GM12878 (cell line): ENCODE measurements at regions not wholly inside any gene's neighbourhood (a gene's known extent, or its start where the extent isn't known, plus 50 kb on each side); places are given as distances from the start of the nearest gene placed in this dataset.

Experiments
- ATAC-seq: fragments of 200-7000 bp; cut with Tn5 transposase; 3 replicates; pipeline ENCODE4 v1.9.1; 2020; ENCODE audit warnings: mild to moderate bottlenecking, moderate library complexity
- BruUV-seq: library from RNA; stranded (reverse); fragments of 400-500 nt; replicated peaks from 2 replicates; lab custom pipeline; 2021; lab: Mats Ljungman, UMichigan
- CTCF ChIA-PET: fragments of 300-600 bp; sonication (Branson Sonifier 250); formaldehyde crosslinking; extraction: SDS; loops from one replicate; lab custom pipeline; 2021; ENCODE audit warnings: inconsistent platforms; lab: Yijun Ruan, JAX
- POLR2A ChIA-PET: fragments of 350-600 bp; formaldehyde crosslinking; extraction: SDS; loops from one replicate; lab custom pipeline; 2021; ENCODE audit warnings: inconsistent platforms; lab: Charles Lee
- RAD21 ChIA-PET: fragments of 300-600 bp; sonication (Branson Sonifier 250); formaldehyde crosslinking; loops from one replicate; lab custom pipeline; 2023; ENCODE audit warnings: antibody characterized with exemption; ENCODE audit not compliant: unreplicated experiment; lab: Charles Lee
- SMC1A ChIA-PET: fragments of 300-600 bp; sonication (Branson Sonifier 250); formaldehyde crosslinking; loops from one replicate; lab custom pipeline; 2023; ENCODE audit not compliant: unreplicated experiment, uncharacterized antibody; lab: Charles Lee
- DNase-seq: peaks from one replicate; pipeline ENCODE4 v3.0.0-alpha.2; 2011; ENCODE audit warnings: low read depth, low spot score
- FAIRE-seq: peaks from 3 replicates; lab custom pipeline; 2011; peaks lifted over from hg19 to GRCh38; lab: Jason Lieb, UNC
- H2AFZ ChIP-seq: 2 replicates; pipeline ENCODE4 v1.6.0; 2011; ENCODE audit warnings: low read depth, low read length, control low read depth; ENCODE audit not compliant: control insufficient read depth
- H3K27ac ChIP-seq: 2 replicates; pipeline ENCODE4 v1.5.1; 2011; ENCODE audit warnings: control low read depth; ENCODE audit not compliant: control insufficient read depth, insufficient read depth
- H3K27me3 ChIP-seq, 2 experiments: replicated peaks in 1 of 2; 2 replicates each; pipeline versions ENCODE4 v1.6.0 to v1.6.1; 2011; ENCODE audit warnings: low read length in 1 of 2; ENCODE audit not compliant: control insufficient read depth in 2 of 2, insufficient read depth in 2 of 2
- H3K36me3 ChIP-seq, 2 experiments: 2 replicates each; pipeline ENCODE4 v1.5.1; 2011; ENCODE audit warnings: low read length in 1 of 2; ENCODE audit not compliant: control insufficient read depth in 2 of 2, insufficient read depth in 2 of 2
- H3K4me1 ChIP-seq: 2 replicates; pipeline ENCODE4 v1.6.1; 2011; ENCODE audit warnings: mild to moderate bottlenecking, low read length, moderate library complexity, mixed read lengths; ENCODE audit not compliant: control insufficient read depth, insufficient read depth
- H3K4me2 ChIP-seq: 2 replicates; pipeline ENCODE4 v1.6.0; 2011; ENCODE audit warnings: control low read depth; ENCODE audit not compliant: control insufficient read depth, insufficient read depth
- H3K4me3 ChIP-seq: fragments of 200-600 bp; sonication (generic); 2 replicates; pipeline ENCODE4 v1.5.1; 2016
- H3K79me2 ChIP-seq: 2 replicates; pipeline ENCODE4 v1.6.0; 2011; ENCODE audit warnings: low read length; ENCODE audit not compliant: control insufficient read depth, insufficient read depth
- H3K9ac ChIP-seq: 2 replicates; pipeline ENCODE4 v1.8.0; 2011; ENCODE audit warnings: low read length, control low read depth, mixed read lengths; ENCODE audit not compliant: control insufficient read depth, insufficient read depth
- H3K9me3 ChIP-seq: replicated peaks from 3 replicates; pipeline ENCODE4 v1.5.1; 2011; ENCODE audit warnings: mild to moderate bottlenecking, low read length; ENCODE audit not compliant: control insufficient read depth, insufficient read depth
- H4K20me1 ChIP-seq: 2 replicates; pipeline ENCODE4 v1.6.0; 2011; ENCODE audit not compliant: control insufficient read depth, insufficient read depth
- CBFB ChIP-seq: IDR thresholded peaks from 2 replicates; pipeline ENCODE4 v1.6.1; 2016; ENCODE audit warnings: antibody characterized with exemption, low read depth
- CREB1 ChIP-seq: IDR thresholded peaks from 2 replicates; pipeline ENCODE4 v1.6.1; 2012; ENCODE audit warnings: low read depth, mild to moderate bottlenecking, inconsistent platforms
- IRF4 ChIP-seq: IDR thresholded peaks from 2 replicates; pipeline ENCODE4 v1.6.1; 2011; ENCODE audit warnings: low read depth, low read length
- KLF5 ChIP-seq: fragments of 450-650 bp; IDR thresholded peaks from 2 replicates; pipeline ENCODE4 v1.6.1; 2014; ENCODE audit warnings: mild to moderate bottlenecking; ENCODE audit not compliant: partially characterized antibody
- MEF2B ChIP-seq: fragments of 450-650 bp; IDR thresholded peaks from 2 replicates; pipeline ENCODE4 v1.6.1; 2018; ENCODE audit warnings: mild to moderate bottlenecking, moderate library complexity; ENCODE audit not compliant: partially characterized antibody, poor library complexity, severe bottlenecking
- MXI1 ChIP-seq: fragments of 150-350 bp; IDR thresholded peaks from 2 replicates; pipeline ENCODE4 v1.6.1; 2011; ENCODE audit warnings: low read depth, mild to moderate bottlenecking, inconsistent platforms, low read length, improper control_type of control experiment
- NFYB ChIP-seq: IDR thresholded peaks from 2 replicates; pipeline ENCODE4 v1.6.1; 2011; ENCODE audit warnings: low read depth, mild to moderate bottlenecking, low read length, improper control_type of control experiment, moderate library complexity; ENCODE audit not compliant: insufficient read depth
- PKNOX1 ChIP-seq: fragments of 450-650 bp; IDR thresholded peaks from 2 replicates; pipeline ENCODE4 v1.6.1; 2016; ENCODE audit warnings: mild to moderate bottlenecking
- SKIL ChIP-seq: fragments of 450-650 bp; IDR thresholded peaks from 2 replicates; pipeline ENCODE4 v1.6.1; 2017; ENCODE audit warnings: mild to moderate bottlenecking, low read depth, inconsistent platforms; ENCODE audit not compliant: poor library complexity, severe bottlenecking
- TBL1XR1 ChIP-seq: IDR thresholded peaks from 2 replicates; pipeline ENCODE4 v1.6.1; 2012; ENCODE audit warnings: low read depth, low read length, improper control_type of control experiment
- TCF3 ChIP-seq: IDR thresholded peaks from 2 replicates; pipeline ENCODE4 v1.6.1; 2012; ENCODE audit warnings: low read depth, mild to moderate bottlenecking, low read length, borderline replicate concordance; ENCODE audit not compliant: insufficient read depth
- YBX1 ChIP-seq: fragments of 450-650 bp; IDR thresholded peaks from 2 replicates; pipeline ENCODE4 v1.6.1; 2016; ENCODE audit warnings: antibody characterized with exemption
- ZNF274 ChIP-seq: IDR thresholded peaks from one replicate; pipeline ENCODE4 v1.8.0; 2011; ENCODE audit not compliant: insufficient read length, insufficient read depth
- ZNF384 ChIP-seq: IDR thresholded peaks from 2 replicates; pipeline ENCODE4 v1.6.1; 2012; ENCODE audit warnings: low read depth, mild to moderate bottlenecking, low read length, improper control_type of control experiment, borderline replicate concordance
- WGBS: methylation state at CpG from one replicate; pipeline ENCODE4 v1.1.6; 2016; ENCODE audit warnings: low lambda C conversion rate; ENCODE audit not compliant: insufficient replicate concordance, insufficient coverage; ENCODE audit errors: missing lambda C conversion rate; 5-methylcytosine and 5-hydroxymethylcytosine counted together
- in situ Hi-C: fragments of 300-500 bp; cut with MboI; formaldehyde crosslinking; loops from 9 replicates; pipeline ENCODE4 v1.14.3; 2018; ENCODE audit warnings: mixed read lengths
- intact Hi-C: fragments of 100-400 bp; cut with micrococcal nuclease; formaldehyde crosslinking; loops from one replicate; pipeline ENCODE4 v1.14.2; 2022; ENCODE audit not compliant: unreplicated experiment

GRCh38 chr7:26995666-26996065 lies 100.1 kb downstream of the HOXA1 start:
- POLR2A ChIA-PET = no interaction called here
- H3K9ac ChIP-seq = no peak overlapping the region
- BruUV-seq = no TSS peak
- H3K9me3 ChIP-seq = no peaks in the 10 kb centered on the region; the same call in 2 of the 3 replicates
- in situ Hi-C loops (no loop called here), intact Hi-C loops (no loop called here)
- H3K36me3 ChIP-seq = no peaks in the 10 kb centered on the region
- no peak overlapping the region for H2AFZ ChIP-seq
- H3K27ac ChIP-seq = no peak overlapping the region
- H3K79me2 ChIP-seq = no peaks in the 10 kb centered on the region
- no peak overlapping the region for H3K4me2 ChIP-seq
- H3K4me1 ChIP-seq = no peaks in the 10 kb centered on the region
- CTCF ChIA-PET = no interaction called here
- ATAC-seq (no peak), DNase-seq (no peak), FAIRE-seq (no peak)
- WGBS = 0% methylated on average over 1 of the region's 1 CpG
- H3K27me3 ChIP-seq = no peaks in the 10 kb centered on the region
- SMC1A ChIA-PET = no interaction called here
- TF ChIP-seq ZNF384 (no peak), MEF2B (no peak), IRF4 (no peak), CREB1 (no peak), TCF3 (no peak)
- no peak overlapping the region for H3K4me3 ChIP-seq
- no peaks in the 10 kb centered on the region for H4K20me1 ChIP-seq
- RAD21 ChIA-PET = no interaction called here

- no peak overlapping the region for H2AFZ ChIP-seq
- no peak overlapping the region for H3K9ac ChIP-seq
- RAD21 ChIA-PET = no interaction called here
- no peaks in the 10 kb centered on the region for H3K36me3 ChIP-seq
- H3K9me3 ChIP-seq = no peaks in the 10 kb centered on the region; the same call in 2 of the 3 replicates
- in situ Hi-C loops (no loop called here), intact Hi-C loops (no loop called here)
- CTCF ChIA-PET = interaction anchor here (0.7 kb wide), 2 partner anchors 737 to 1175 kb away, joined by 3 read pairs; no protein-coding TSS in a partner anchor
- H4K20me1 ChIP-seq = no peaks in the 10 kb centered on the region
- no peak overlapping the region for H3K4me2 ChIP-seq
- no peaks in the 10 kb centered on the region for H3K79me2 ChIP-seq
- FAIRE-seq = no peak
- no peak overlapping the region for H3K27ac ChIP-seq
- no peaks in the 10 kb centered on the region for H3K27me3 ChIP-seq
- no TSS peak for BruUV-seq
- H3K4me3 ChIP-seq = no peak overlapping the region
- POLR2A ChIA-PET = interaction anchor here (0.7 kb wide), 1 partner anchor 110 kb away, joined by 3 read pairs; no protein-coding TSS in a partner anchor
- ATAC-seq = no peak
- 36% methylated on average over 3 of the region's 3 CpGs for WGBS
- SMC1A ChIA-PET = interaction anchor here (1.2 kb wide), 1 partner anchor 10 kb away, joined by 4 read pairs; no protein-coding TSS in a partner anchor
- no peak for DNase-seq
- H3K4me1 ChIP-seq = no peaks in the 10 kb centered on the region
- TF ChIP-seq SKIL = no peak
- TF ChIP-seq KLF5 = no peak
- no peak for TF ChIP-seq PKNOX1
- TF ChIP-seq TBL1XR1 = no peak
- TF ChIP-seq ZNF274 = no peak
- no peak for TF ChIP-seq CBFB
- TF ChIP-seq YBX1 = no peak
- TF ChIP-seq MXI1 = no peak
- no peak for TF ChIP-seq NFYB
Observed at GRCh38 chr7:26993816-26994810, 101.7 kb downstream of the HOXA1 start.
